VCaP (cell line): ENCODE measurements at regions not wholly inside any gene's neighbourhood (a gene's known extent, or its start where the extent isn't known, plus 50 kb on each side); places are given as distances from the start of the nearest gene placed in this dataset.

ENCODE experiments used
- H3K27ac ChIP-seq: fragments of 450-650 bp; 2 replicates; pipeline ENCODE4 v1.5.1; 2017
- TF ChIP-seq, protein P1 (sequence below): fragments of 450-650 bp; conservative IDR thresholded peaks from 2 replicates; pipeline ENCODE4 v1.5.1; 2017; ENCODE audit warnings: mild to moderate bottlenecking, moderate library complexity

DNA sequence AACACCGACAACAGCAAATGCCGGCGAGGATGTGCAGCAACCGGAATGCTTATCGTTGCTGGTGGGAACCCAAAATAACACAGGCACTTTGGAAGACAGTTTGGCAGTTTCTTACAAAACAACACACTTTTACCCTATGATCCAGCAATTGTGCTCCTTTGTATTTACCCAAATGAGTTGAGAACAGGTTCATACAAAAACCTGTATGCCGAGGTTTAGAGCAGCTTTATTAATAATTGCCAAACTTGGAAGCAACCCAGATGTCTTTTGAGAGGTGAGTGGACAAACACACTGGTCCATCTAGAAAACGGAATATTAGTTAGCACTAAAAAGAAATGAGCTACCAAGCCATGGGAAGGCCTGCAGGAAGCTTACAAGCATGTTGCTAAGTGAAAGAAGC lies 118.9 kb downstream of the CTTN start:
- TF ChIP-seq, protein P1, sequence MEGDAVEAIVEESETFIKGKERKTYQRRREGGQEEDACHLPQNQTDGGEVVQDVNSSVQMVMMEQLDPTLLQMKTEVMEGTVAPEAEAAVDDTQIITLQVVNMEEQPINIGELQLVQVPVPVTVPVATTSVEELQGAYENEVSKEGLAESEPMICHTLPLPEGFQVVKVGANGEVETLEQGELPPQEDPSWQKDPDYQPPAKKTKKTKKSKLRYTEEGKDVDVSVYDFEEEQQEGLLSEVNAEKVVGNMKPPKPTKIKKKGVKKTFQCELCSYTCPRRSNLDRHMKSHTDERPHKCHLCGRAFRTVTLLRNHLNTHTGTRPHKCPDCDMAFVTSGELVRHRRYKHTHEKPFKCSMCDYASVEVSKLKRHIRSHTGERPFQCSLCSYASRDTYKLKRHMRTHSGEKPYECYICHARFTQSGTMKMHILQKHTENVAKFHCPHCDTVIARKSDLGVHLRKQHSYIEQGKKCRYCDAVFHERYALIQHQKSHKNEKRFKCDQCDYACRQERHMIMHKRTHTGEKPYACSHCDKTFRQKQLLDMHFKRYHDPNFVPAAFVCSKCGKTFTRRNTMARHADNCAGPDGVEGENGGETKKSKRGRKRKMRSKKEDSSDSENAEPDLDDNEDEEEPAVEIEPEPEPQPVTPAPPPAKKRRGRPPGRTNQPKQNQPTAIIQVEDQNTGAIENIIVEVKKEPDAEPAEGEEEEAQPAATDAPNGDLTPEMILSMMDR, result no peak
- H3K27ac ChIP-seq, result peak overlapping the region; percentile 67

- TF ChIP-seq, protein P1, result no peak
- H3K27ac ChIP-seq, result peak overlapping the region; percentile 67; the same call in 1 of the 2 replicates
Observed at GRCh38 chr11:70517988-70518907, 119.9 kb downstream of the CTTN start.

DNA sequence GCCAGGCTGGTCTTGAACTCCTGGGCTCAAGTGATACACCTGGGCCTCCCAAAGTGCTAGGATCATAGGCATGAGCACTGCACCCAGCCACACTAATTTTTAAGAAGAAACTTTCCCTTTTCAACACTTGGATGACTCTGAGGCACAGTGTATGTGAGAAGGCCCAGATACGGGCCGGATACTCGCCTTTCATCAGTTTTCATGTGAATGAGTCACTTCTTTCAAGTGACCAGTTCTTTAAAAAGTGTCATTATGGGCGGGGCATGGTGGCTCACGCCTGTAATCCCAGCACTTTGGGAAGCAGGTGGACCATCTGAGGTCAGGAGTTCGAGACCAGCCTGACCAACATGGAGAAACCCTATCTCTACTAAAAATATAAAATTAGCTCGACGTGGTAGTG lies 120.8 kb downstream of the CTTN start:
- no peak overlapping the region for H3K27ac ChIP-seq
- TF ChIP-seq, protein P1, result no peak

- H3K27ac ChIP-seq, result no peak overlapping the region
- TF ChIP-seq, protein P1, result no peak
Observed at GRCh38 chr11:70521475-70522308, 123.4 kb downstream of the CTTN start.

DNA sequence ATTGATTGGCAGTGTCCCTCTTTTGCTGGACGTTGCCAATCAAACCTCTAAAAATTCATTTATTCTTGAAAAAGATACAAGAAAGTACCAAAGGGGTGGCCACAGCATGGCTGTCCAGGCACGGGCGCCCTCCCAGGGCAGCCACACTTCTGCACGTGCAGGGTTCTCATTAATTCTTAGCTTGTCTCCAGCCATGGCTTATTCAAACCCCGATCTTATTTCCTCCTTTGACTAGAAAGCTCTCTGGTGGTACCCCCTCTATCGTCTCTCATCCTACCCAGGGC lies 123.9 kb downstream of the CTTN start:
- TF ChIP-seq, protein P1, result no peak
- no peak overlapping the region for H3K27ac ChIP-seq

- TF ChIP-seq, protein P1, result no peak
Observed at GRCh38 chr11:70522593-70523311, 124.4 kb downstream of the CTTN start.

More at GRCh38 chr11:70522593-70523311, 124.4 kb downstream of the CTTN start:
- H3K27ac ChIP-seq, result no peak overlapping the region
